Type B pancreatic cell (in vitro differentiated cells): ENCODE measurements at regions not wholly inside any gene's neighbourhood (a gene's known extent, or its start where the extent isn't known, plus 50 kb on each side); places are given as distances from the start of the nearest gene placed in this dataset.

Source experiments
- DNase-seq: peaks from one replicate; pipeline ENCODE4 v3.0.0; 2021; ENCODE audit warnings: mixed read lengths; ENCODE audit not compliant: unreplicated experiment; ENCODE audit errors: extremely low spot score
- H3K27ac Mint-ChIP-seq: 2 replicates; pipeline ENCODE4 v1.8.0; 2021; ENCODE audit warnings: mild to moderate bottlenecking, mixed read lengths
- H3K27me3 Mint-ChIP-seq: 2 replicates; pipeline ENCODE4 v1.8.0; 2021; ENCODE audit warnings: mixed read lengths
- H3K36me3 Mint-ChIP-seq: 2 replicates; pipeline ENCODE4 v1.8.0; 2021; ENCODE audit warnings: mixed read lengths
- H3K4me1 Mint-ChIP-seq: one replicate; pipeline ENCODE4 v1.8.0; 2021; ENCODE audit warnings: mixed read lengths; ENCODE audit not compliant: unreplicated experiment
- H3K4me3 Mint-ChIP-seq: 2 replicates; pipeline ENCODE4 v1.8.0; 2021; ENCODE audit warnings: mild to moderate bottlenecking, mixed read lengths
- H3K9me3 Mint-ChIP-seq: 2 replicates; pipeline ENCODE4 v1.8.0; 2021; ENCODE audit warnings: mixed read lengths
- CTCF ChIP-seq: fragments of 200-600 bp; sonication (generic); conservative IDR thresholded peaks from 2 replicates; pipeline ENCODE4 v1.5.0; 2021; ENCODE audit warnings: antibody characterized with exemption, mild to moderate bottlenecking

DNA sequence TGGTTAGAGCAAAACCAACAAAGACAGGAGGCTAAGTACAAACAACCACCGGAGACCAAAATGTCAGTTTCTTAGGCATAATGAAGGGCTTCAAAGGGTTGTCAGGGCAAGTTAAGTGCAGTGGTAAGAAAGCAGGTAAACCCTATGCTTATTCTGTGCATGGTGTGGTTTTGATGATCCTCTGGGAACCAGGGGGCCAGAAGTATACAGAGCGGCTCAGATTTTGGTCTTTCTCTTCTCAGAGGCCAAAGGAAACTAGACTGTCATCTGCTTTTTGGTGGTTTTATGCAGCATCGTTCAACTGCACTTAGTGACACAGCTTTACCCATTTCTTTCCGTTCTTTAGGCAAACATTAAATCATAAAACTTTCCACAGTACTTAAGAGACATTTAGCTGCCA lies 332.7 kb upstream of the CELF2 start:
- DNase-seq: no peak
- Mint-ChIP-seq H3K4me1 (no peaks in the 10 kb centered on the region), H3K27ac (no peak overlapping the region), H3K36me3 (no peaks in the 10 kb centered on the region), H3K9me3 (no peaks in the 10 kb centered on the region), H3K27me3 (peaks cover 15% of the 10 kb centered on the region), H3K4me3 (no peak overlapping the region)
- no peak for TF ChIP-seq CTCF

DNA sequence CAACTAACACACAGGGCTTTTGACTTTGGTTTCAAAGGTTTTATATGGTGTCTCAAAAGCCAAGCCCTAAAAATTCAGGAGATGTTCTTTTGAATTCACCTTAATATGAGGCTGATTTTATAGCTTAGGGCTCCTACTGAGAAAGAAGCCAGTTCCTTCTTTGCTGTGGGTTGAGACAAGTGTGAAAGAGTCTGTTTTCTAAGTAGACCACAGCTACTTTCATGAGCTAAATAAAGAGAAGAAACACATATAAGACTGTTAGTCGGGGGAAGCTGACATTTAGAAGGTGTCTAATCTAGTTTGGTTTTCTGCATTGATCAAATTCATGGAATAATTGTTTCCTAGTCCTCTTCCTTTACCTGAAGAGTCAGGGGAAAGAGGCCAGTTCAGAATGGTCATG lies 332.1 kb upstream of the CELF2 start:
- no peaks in the 10 kb centered on the region for H3K4me1 Mint-ChIP-seq
- H3K9me3 Mint-ChIP-seq: no peaks in the 10 kb centered on the region
- no peak overlapping the region for H3K27ac Mint-ChIP-seq
- no peaks in the 10 kb centered on the region for H3K36me3 Mint-ChIP-seq
- no peak for DNase-seq
- H3K27me3 Mint-ChIP-seq: peaks cover 15% of the 10 kb centered on the region
- H3K4me3 Mint-ChIP-seq: no peak overlapping the region
- TF ChIP-seq CTCF: no peak

GRCh38 chr10:10687751-10688150 lies 329.9 kb upstream of the CELF2 start:
- Mint-ChIP-seq H3K27me3 (peaks cover 15% of the 10 kb centered on the region), H3K36me3 (no peaks in the 10 kb centered on the region), H3K4me3 (no peak overlapping the region), H3K9me3 (no peaks in the 10 kb centered on the region), H3K4me1 (no peaks in the 10 kb centered on the region), H3K27ac (no peak overlapping the region)
- no peak for DNase-seq
- no peak for TF ChIP-seq CTCF

- Mint-ChIP-seq H3K4me1 (no peaks in the 10 kb centered on the region), H3K27ac (no peak overlapping the region)
Observed at GRCh38 chr10:10699427-10699826, 318.2 kb upstream of the CELF2 start.

DNA sequence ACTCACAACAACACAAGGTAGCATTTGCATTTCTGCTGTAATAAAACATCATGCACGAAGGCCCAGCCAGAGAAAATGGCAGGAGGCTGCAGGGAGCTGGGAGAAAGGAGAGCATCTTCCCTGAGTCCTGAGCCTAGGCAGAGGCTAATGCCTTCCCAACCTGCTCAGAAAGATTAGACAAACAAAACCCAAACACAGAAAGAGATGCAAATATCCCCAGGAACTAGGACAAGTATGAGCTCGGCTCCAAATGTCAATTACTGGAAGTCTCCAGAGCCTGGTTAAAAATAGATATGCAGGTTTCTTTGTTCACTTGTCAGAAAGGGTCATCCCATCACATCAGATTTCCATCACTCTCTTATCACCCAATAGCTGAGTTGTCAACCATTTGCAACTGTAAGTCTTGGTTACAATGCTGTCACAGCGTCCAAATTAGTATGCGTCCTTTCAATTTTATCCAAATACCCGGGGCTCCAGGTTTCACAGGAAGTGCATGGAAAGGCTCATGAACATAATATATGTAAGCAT lies 316.5 kb upstream of the CELF2 start:
- DNase-seq: no peak
- Mint-ChIP-seq H3K36me3 (no peaks in the 10 kb centered on the region), H3K4me3 (no peak overlapping the region), H3K27ac (no peak overlapping the region), H3K9me3 (no peaks in the 10 kb centered on the region), H3K4me1 (no peaks in the 10 kb centered on the region), H3K27me3 (no peaks in the 10 kb centered on the region)
- no peak for TF ChIP-seq CTCF

More at GRCh38 chr10:10699427-10699826, 318.2 kb upstream of the CELF2 start:
- TF ChIP-seq CTCF: no peak
- Mint-ChIP-seq H3K4me3 (no peak overlapping the region), H3K9me3 (no peaks in the 10 kb centered on the region), H3K27me3 (no peaks in the 10 kb centered on the region), H3K36me3 (no peaks in the 10 kb centered on the region)
- no peak for DNase-seq

DNA sequence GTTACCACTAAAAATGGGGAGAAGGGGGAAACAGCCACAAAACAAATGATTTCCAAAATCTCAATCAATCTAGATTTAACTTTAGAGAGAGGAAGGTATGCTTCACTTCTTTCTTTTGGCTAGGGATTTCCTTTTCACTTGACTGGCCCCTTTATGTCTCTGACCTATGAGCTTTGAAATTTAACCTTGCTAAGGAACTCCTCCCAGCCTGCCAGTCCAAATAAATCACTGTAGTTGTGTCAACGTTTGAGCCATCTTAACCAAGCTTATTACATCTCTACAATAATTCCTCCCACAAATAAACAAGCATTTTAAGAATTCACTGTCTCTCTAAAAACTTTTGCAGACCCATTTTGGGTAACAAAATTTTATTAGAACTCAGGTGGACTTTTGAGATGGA lies 315.5 kb upstream of the CELF2 start:
- Mint-ChIP-seq H3K4me3 (no peak overlapping the region), H3K9me3 (no peaks in the 10 kb centered on the region), H3K4me1 (no peaks in the 10 kb centered on the region), H3K27me3 (no peaks in the 10 kb centered on the region), H3K27ac (no peak overlapping the region), H3K36me3 (no peaks in the 10 kb centered on the region)
- no peak for DNase-seq
- TF ChIP-seq CTCF: no peak
